GM06990 (cell line): ENCODE measurements at regions not wholly inside any gene's neighbourhood (a gene's known extent, or its start where the extent isn't known, plus 50 kb on each side); places are given as distances from the start of the nearest gene placed in this dataset.

Experiments used
- DNase-seq: peaks from one replicate; pipeline ENCODE4 v3.0.0-alpha.2; 2011; ENCODE audit not compliant: insufficient read length; ENCODE audit errors: extremely low read depth
- H3K27me3 ChIP-seq: replicated peaks from 2 replicates; pipeline ENCODE4 v1.6.0; 2011; ENCODE audit warnings: low read length; ENCODE audit not compliant: control insufficient read depth, insufficient read depth
- H3K36me3 ChIP-seq: 2 replicates; pipeline ENCODE4 v1.5.1; 2011; ENCODE audit warnings: low read length; ENCODE audit not compliant: control insufficient read depth, insufficient read depth
- H3K4me3 ChIP-seq: replicated peaks from 2 replicates; pipeline ENCODE4 v1.5.1; 2011; ENCODE audit warnings: low read depth, mild to moderate bottlenecking, control low read depth, low read length
- TF ChIP-seq, protein P1 (sequence below): IDR thresholded peaks from 2 replicates; pipeline ENCODE4 v1.5.1; 2011; ENCODE audit warnings: low read length, control low read depth, mild to moderate bottlenecking, inconsistent platforms; ENCODE audit not compliant: insufficient read depth, poor library complexity, severe bottlenecking

DNA sequence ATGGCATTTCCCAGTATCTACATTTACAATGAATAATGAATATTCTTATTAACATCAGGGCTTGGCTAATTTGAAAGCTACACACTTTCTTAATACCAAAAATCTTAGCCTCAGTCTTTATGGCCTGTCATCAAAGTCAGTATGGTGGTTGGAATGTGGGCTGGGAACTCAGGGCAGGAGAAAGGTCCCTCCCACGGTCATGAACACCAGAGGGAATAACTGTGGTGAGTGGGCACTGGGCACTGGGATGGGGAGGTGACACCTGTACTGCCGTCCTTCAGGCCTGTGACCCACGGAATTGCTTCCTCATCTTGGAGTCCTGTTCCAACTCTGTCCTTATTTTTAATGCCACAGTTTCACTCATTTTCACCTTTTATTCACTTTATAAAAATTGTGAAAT lies 276.9 kb upstream of the PLPP4 start:
- H3K27me3 ChIP-seq, result no peaks in the 10 kb centered on the region
- TF ChIP-seq, protein P1, sequence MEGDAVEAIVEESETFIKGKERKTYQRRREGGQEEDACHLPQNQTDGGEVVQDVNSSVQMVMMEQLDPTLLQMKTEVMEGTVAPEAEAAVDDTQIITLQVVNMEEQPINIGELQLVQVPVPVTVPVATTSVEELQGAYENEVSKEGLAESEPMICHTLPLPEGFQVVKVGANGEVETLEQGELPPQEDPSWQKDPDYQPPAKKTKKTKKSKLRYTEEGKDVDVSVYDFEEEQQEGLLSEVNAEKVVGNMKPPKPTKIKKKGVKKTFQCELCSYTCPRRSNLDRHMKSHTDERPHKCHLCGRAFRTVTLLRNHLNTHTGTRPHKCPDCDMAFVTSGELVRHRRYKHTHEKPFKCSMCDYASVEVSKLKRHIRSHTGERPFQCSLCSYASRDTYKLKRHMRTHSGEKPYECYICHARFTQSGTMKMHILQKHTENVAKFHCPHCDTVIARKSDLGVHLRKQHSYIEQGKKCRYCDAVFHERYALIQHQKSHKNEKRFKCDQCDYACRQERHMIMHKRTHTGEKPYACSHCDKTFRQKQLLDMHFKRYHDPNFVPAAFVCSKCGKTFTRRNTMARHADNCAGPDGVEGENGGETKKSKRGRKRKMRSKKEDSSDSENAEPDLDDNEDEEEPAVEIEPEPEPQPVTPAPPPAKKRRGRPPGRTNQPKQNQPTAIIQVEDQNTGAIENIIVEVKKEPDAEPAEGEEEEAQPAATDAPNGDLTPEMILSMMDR, result no peak
- no peak for DNase-seq
- H3K4me3 ChIP-seq, result no peak overlapping the region
- H3K36me3 ChIP-seq, result no peaks in the 10 kb centered on the region

DNA sequence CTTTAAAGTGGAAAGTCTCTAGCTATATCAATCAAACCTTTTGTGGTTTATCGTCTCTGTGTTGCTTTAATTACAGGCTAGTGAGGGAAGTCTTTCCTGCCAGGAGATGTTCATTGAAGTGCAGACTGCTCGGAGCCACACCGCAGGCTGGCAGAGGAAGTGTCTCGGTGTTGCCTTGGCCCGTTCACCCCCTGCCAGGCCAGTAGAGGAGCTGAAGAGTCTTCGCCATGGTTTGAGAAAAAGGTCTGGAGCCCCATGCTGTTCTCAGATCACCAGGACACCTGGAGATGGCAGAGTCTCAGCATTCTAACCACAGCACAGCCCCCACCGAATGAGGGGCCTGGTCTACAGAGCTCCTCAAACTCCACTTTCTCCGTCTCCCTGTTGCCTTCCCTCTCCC lies 275.9 kb upstream of the PLPP4 start:
- Histone ChIP-seq H3K36me3 (no peaks in the 10 kb centered on the region), H3K27me3 (no peaks in the 10 kb centered on the region), H3K4me3 (no peak overlapping the region)
- DNase-seq, result no peak
- TF ChIP-seq, protein P1, result no peak

DNA sequence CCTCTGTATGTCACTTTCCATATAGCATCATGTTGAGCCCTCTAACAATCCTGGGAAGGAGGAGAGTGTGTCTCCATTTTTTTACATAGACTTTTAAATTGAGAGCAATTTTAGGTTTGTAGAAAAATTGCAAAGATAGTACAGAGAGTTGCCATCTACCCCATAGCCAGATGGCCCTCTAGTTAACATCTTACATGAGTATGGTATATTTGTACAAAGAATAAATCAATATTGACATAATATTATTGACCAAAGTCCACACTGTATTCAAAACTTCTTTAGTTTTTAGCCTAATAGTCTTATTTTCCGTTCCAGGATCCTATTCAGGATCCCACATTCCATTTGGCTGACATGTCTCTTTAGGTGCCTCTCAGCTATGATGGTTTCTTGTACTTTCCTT lies 274.6 kb upstream of the PLPP4 start:
- DNase-seq, result no peak
- H3K27me3 ChIP-seq, result no peaks in the 10 kb centered on the region; the same call in 1 of the 2 replicates
- TF ChIP-seq, protein P1, result no peak
- H3K36me3 ChIP-seq, result no peaks in the 10 kb centered on the region
- H3K4me3 ChIP-seq, result no peak overlapping the region

DNA sequence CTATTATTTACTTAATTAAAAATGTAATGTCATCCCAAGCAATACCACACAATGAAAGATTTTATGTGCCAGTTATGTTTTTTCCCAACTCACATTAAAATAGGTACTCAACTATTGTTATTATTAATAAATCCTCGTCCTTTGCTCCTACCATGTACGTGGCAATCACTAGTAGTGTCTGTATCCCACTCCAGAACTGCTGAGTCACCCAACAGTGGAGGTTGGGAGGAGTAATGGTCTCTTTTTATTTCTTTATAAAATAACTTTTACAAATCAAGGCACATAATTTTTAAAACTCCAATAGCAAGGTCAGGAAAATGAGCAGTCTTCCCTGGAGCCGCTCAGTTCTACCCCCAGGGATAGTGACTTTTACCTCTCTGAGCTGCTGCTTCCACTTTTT lies 273.5 kb upstream of the PLPP4 start:
- TF ChIP-seq, protein P1, result no peak
- H3K4me3 ChIP-seq, result no peak overlapping the region
- H3K36me3 ChIP-seq, result no peaks in the 10 kb centered on the region
- no peak for DNase-seq
- no peaks in the 10 kb centered on the region; the same call in none of the 2 replicates for H3K27me3 ChIP-seq

DNA sequence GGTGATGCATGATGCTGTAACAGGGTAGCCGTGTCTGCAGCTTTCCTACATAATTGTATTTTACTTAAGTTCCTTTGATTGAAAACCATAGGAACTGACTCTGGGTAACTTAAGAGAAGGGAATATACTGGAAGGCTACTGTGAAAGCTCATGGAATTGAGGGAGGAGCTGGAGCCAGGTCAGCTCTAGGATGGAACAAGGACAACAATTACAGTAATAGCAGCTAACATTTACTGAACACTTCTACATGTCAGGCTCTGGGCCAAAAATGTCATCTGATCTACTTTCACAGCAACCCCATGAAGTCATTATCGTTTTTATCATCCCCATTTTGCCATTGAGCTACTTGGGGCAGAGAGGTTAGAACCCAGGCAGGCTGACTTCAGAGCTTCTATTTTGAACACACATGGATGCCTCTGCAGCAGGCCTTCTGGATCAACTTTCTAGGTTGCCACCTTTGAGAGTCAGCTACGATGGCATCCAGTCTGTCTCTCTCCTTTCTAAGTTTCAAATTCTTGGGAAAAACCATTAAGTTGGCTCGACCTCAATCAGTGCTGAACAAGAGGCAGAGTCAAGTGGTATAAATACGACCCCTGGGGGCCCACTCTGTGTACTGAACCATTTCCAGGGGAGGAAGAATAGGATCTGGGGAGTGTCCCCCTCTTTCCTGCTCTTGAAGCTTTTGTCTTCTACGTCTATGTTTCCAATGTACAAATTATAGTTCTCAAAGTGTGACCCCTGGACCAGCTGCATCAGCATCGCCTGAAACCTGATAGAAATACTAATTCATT lies 272.3 kb upstream of the PLPP4 start:
- Histone ChIP-seq H3K4me3 (no peak overlapping the region), H3K36me3 (no peaks in the 10 kb centered on the region), H3K27me3 (no peaks in the 10 kb centered on the region; the same call in none of the 2 replicates)
- TF ChIP-seq, protein P1, result no peak
- DNase-seq, result no peak
